Type B pancreatic cell (in vitro differentiated cells): ENCODE measurements at regions not wholly inside any gene's neighbourhood (a gene's known extent, or its start where the extent isn't known, plus 50 kb on each side); places are given as distances from the start of the nearest gene placed in this dataset.

ENCODE experiments used
- DNase-seq: peaks from one replicate; pipeline ENCODE4 v3.0.0; 2021; ENCODE audit warnings: mixed read lengths; ENCODE audit not compliant: unreplicated experiment; ENCODE audit errors: extremely low spot score
- H3K27ac Mint-ChIP-seq: 2 replicates; pipeline ENCODE4 v1.8.0; 2021; ENCODE audit warnings: mild to moderate bottlenecking, mixed read lengths
- H3K27me3 Mint-ChIP-seq: 2 replicates; pipeline ENCODE4 v1.8.0; 2021; ENCODE audit warnings: mixed read lengths
- H3K36me3 Mint-ChIP-seq: 2 replicates; pipeline ENCODE4 v1.8.0; 2021; ENCODE audit warnings: mixed read lengths
- H3K4me1 Mint-ChIP-seq: one replicate; pipeline ENCODE4 v1.8.0; 2021; ENCODE audit warnings: mixed read lengths; ENCODE audit not compliant: unreplicated experiment
- H3K4me3 Mint-ChIP-seq: 2 replicates; pipeline ENCODE4 v1.8.0; 2021; ENCODE audit warnings: mild to moderate bottlenecking, mixed read lengths
- H3K9me3 Mint-ChIP-seq: 2 replicates; pipeline ENCODE4 v1.8.0; 2021; ENCODE audit warnings: mixed read lengths
- CTCF ChIP-seq: fragments of 200-600 bp; sonication (generic); conservative IDR thresholded peaks from 2 replicates; pipeline ENCODE4 v1.5.0; 2021; ENCODE audit warnings: antibody characterized with exemption, mild to moderate bottlenecking

- Mint-ChIP-seq H3K36me3 (no peaks in the 10 kb centered on the region), H3K9me3 (no peaks in the 10 kb centered on the region), H3K27ac (no peak overlapping the region), H3K27me3 (peaks cover 23% of the 10 kb centered on the region), H3K4me1 (peaks cover 1% of the 10 kb centered on the region), H3K4me3 (no peak overlapping the region)
- TF ChIP-seq CTCF = no peak
- DNase-seq = no peak
Observed at GRCh38 chr3:186464424-186465093, 79.6 kb downstream of the CRYGS start.

GRCh38 chr3:186461141-186461540 is 83.0 kb downstream of the CRYGS start:
- Mint-ChIP-seq H3K9me3 (no peaks in the 10 kb centered on the region), H3K36me3 (no peaks in the 10 kb centered on the region), H3K4me1 (no peaks in the 10 kb centered on the region), H3K4me3 (no peak overlapping the region), H3K27me3 (peaks cover 20% of the 10 kb centered on the region), H3K27ac (no peak overlapping the region)
- TF ChIP-seq CTCF = no peak
- DNase-seq = no peak

GRCh38 chr3:186459108-186459467 is 85.1 kb downstream of the CRYGS start:
- Mint-ChIP-seq H3K27me3 (peaks cover 24% of the 10 kb centered on the region), H3K4me1 (no peaks in the 10 kb centered on the region), H3K4me3 (no peak overlapping the region), H3K36me3 (no peaks in the 10 kb centered on the region), H3K27ac (no peak overlapping the region), H3K9me3 (no peaks in the 10 kb centered on the region)
- no peak for TF ChIP-seq CTCF
- no peak for DNase-seq

- H3K4me1 Mint-ChIP-seq = no peaks in the 10 kb centered on the region
- DNase-seq = no peak
- H3K27ac Mint-ChIP-seq = no peak overlapping the region
- no peak for TF ChIP-seq CTCF
- H3K4me3 Mint-ChIP-seq = no peak overlapping the region
- H3K27me3 Mint-ChIP-seq = peaks cover 24% of the 10 kb centered on the region
- no peaks in the 10 kb centered on the region for H3K9me3 Mint-ChIP-seq
- no peaks in the 10 kb centered on the region for H3K36me3 Mint-ChIP-seq
Observed at GRCh38 chr3:186458306-186459107, 85.7 kb downstream of the CRYGS start.

- H3K27ac Mint-ChIP-seq = no peak overlapping the region
- H3K4me3 Mint-ChIP-seq = no peak overlapping the region
- no peak for TF ChIP-seq CTCF
- no peaks in the 10 kb centered on the region for H3K4me1 Mint-ChIP-seq
- no peak for DNase-seq
- no peaks in the 10 kb centered on the region for H3K36me3 Mint-ChIP-seq
- H3K9me3 Mint-ChIP-seq = no peaks in the 10 kb centered on the region
- peaks cover 24% of the 10 kb centered on the region for H3K27me3 Mint-ChIP-seq
Observed at GRCh38 chr3:186457236-186457635, 86.9 kb downstream of the CRYGS start.
